HAP-1 (cell line): ENCODE measurements at regions not wholly inside any gene's neighbourhood (a gene's known extent, or its start where the extent isn't known, plus 50 kb on each side); places are given as distances from the start of the nearest gene placed in this dataset.

Experiments
- DNase-seq, 2 experiments: peaks; one replicate each; pipeline ENCODE4 v3.0.0-alpha.2; 2016 to 2020; ENCODE audit warnings: low spot score in 2 of 2
- H3K27me3 ChIP-seq: fragments of 250-450 bp; sonication (Bioruptor Pico); 2 replicates; pipeline ENCODE4 v1.5.1; 2020; ENCODE audit warnings: low read depth, mild to moderate bottlenecking, moderate library complexity
- H3K36me3 ChIP-seq: fragments of 250-450 bp; sonication (Bioruptor Pico); replicated peaks from 2 replicates; pipeline ENCODE4 v1.5.1; 2020; ENCODE audit warnings: mild to moderate bottlenecking
- H3K4me1 ChIP-seq: fragments of 250-450 bp; sonication (Bioruptor Pico); 2 replicates; pipeline ENCODE4 v1.5.1; 2020; ENCODE audit warnings: mild to moderate bottlenecking
- H3K4me3 ChIP-seq: fragments of 250-450 bp; sonication (Bioruptor Pico); 2 replicates; pipeline ENCODE4 v1.5.1; 2020; ENCODE audit warnings: mild to moderate bottlenecking, moderate library complexity
- H3K9me3 ChIP-seq: fragments of 250-450 bp; sonication (Bioruptor Pico); 2 replicates; pipeline ENCODE4 v1.5.1; 2020; ENCODE audit warnings: mild to moderate bottlenecking, moderate library complexity
- in situ Hi-C: fragments of 300-500 bp; cut with MboI; formaldehyde crosslinking; loops from 3 replicates; pipeline ENCODE4 v1.14.3; 2020; ENCODE audit warnings: low sequenced_read_pairs, inconsistent platforms, mixed read lengths

DNA sequence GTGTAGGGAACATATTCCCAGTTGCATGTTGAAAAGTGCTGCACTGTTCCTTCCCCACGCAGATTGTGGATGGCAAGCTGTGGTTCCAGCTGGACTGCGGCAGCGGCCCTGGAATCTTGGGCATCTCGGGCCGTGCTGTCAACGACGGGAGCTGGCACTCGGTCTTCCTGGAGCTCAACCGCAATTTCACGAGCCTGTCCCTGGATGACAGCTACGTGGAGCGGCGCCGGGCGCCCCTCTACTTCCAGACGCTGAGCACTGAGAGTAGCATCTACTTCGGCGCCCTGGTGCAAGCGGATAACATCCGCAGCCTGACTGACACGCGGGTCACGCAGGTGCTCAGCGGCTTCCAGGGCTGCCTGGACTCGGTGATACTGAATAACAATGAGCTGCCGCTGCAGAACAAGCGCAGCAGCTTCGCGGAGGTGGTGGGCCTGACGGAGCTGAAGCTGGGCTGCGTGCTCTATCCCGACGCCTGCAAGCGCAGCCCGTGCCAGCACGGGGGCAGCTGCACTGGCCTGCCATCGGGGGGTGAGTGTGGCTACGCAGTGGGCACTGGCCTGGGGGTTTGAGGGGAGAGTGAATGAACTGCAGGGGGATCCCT is 102.7 kb upstream of the MTNR1B start:
- Histone ChIP-seq H3K27me3 (no peaks in the 10 kb centered on the region), H3K9me3 (no peaks in the 10 kb centered on the region), H3K36me3 (no peaks in the 10 kb centered on the region), H3K4me3 (no peak overlapping the region), H3K4me1 (no peaks in the 10 kb centered on the region)
- DNase-seq: no peak
- in situ Hi-C loops: no loop called here

DNA sequence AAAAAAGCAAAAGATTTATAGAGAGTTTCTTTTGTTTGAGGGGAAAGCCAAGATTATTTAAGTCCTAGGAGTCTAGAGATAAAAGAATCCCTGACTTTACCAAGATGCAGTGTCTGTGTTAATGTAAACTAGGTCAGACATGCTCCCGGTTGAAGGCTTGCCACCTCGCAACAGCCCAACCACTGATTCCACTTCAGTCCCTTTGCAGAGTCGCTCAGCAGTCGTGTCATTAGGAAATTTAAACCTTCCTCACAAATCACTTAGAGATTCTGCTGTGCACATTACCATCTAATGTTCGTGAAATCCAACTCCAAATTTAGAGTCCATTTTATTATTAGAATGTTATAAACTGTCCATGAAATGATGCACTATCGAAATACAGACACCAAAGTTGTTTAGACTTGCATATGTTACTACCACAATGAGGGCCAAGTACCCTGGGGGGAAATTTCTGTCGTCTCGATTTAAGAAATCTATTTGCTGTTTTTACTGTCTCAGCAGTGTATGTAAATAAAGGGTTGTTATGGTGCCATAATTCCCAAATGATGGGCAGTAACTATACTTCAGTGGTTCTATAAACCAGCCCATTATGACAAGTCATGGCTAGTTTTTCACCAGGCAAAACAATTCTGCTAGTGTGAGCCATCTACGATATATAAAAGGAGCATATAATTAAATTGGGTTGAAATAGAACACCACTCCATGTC is 101.4 kb upstream of the MTNR1B start:
- in situ Hi-C loops: no loop called here
- H3K4me1 ChIP-seq: no peaks in the 10 kb centered on the region
- no peaks in the 10 kb centered on the region for H3K27me3 ChIP-seq
- no peaks in the 10 kb centered on the region for H3K9me3 ChIP-seq
- no peaks in the 10 kb centered on the region for H3K36me3 ChIP-seq
- no peak for DNase-seq
- no peak overlapping the region for H3K4me3 ChIP-seq

DNA sequence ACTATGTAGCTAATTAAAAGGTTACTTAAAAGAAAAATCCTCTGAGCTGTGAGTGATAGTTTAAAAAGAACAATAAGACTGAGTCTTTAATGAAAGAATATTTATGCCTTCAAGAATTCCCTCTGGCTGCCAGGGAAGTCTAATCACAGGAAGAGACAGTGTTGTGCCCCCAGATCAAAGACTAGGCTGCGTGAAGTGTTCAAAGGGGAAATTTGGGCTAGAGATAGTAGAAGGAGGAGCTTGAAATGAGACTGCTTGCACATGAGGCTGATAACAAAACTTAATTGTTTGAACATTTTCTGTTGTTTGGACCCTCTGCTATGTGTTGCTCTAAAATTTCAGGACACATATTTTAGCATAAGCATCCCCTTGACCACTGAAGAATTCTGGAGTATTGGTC is 99.7 kb upstream of the MTNR1B start:
- Histone ChIP-seq H3K4me1 (no peaks in the 10 kb centered on the region), H3K36me3 (no peaks in the 10 kb centered on the region), H3K9me3 (no peaks in the 10 kb centered on the region), H3K4me3 (no peak overlapping the region), H3K27me3 (no peaks in the 10 kb centered on the region)
- in situ Hi-C loops: no loop called here
- no peak for DNase-seq

DNA sequence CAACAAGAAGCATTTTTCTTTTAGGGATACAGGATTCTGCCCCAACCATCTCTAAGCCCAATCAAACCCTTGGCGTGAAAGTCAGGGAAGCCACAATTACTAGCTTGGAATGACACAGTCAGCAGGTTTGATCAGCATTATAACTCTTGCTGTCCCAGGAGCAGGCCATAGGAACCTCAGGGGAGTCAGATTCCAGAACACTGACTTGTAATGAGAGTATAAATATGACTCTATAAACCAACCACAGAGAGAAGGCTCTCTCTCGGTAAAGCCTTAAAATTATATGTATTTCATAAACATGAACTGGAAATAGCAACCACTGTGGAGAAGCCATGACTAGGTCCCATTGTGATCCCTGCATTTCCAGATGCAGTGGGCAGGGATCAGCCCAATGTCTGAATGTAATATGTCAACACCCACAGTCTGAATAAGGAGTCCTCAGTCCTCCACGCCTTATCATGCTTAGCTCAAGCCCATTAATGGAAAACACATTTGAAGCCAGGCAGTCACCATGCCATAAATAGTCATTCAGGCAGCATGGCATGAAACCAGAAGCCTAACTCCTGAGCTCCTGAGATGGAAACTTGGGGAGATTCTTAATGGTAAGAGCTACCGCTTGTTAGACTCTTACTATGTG is 99.1 kb upstream of the MTNR1B start:
- no peaks in the 10 kb centered on the region for H3K4me1 ChIP-seq
- no peaks in the 10 kb centered on the region for H3K36me3 ChIP-seq
- no peak for DNase-seq
- in situ Hi-C loops: no loop called here
- no peak overlapping the region for H3K4me3 ChIP-seq
- no peaks in the 10 kb centered on the region for H3K27me3 ChIP-seq
- H3K9me3 ChIP-seq: no peaks in the 10 kb centered on the region

DNA sequence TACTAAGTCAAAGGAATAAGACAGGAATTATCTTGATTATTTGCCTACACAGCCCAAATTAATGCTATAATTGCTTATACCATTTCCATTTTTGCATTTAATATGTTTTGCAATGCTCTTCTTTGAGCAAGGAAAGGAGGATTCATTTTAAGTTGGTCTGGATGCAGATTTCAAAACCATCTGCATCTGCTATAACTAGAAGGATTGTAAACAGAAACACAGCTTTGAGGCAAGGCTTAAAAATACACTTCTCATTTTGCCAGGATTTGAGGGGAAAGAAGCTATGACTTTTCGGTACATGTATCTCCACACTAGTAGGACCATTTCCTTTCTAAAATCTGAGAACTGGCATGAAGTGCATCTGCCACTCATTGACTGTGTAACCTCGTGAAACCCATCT is 95.9 kb upstream of the MTNR1B start:
- Histone ChIP-seq H3K4me3 (no peak overlapping the region), H3K36me3 (no peaks in the 10 kb centered on the region), H3K27me3 (no peaks in the 10 kb centered on the region; the same call in 1 of the 2 replicates), H3K4me1 (no peaks in the 10 kb centered on the region), H3K9me3 (no peaks in the 10 kb centered on the region)
- DNase-seq: no peak
- in situ Hi-C loops: no loop called here

DNA sequence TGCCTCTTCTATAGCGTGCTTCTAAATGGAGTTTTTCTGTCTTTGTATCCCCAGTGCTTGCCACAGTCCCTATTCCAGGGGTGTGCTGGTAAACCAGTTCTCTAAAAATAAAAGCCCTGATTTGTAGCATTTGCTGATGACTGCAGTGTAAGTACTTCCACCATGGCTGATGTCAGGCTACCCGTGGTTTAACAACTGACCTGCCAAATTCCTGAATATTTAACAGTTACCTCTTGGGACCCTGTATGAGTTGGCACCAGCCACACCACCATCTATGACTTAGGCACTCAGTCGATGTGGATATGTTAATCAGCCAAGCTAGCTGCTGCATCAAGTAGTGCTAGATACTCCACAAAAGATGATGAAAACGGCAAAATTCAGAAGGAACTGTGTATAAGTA is 94.0 kb upstream of the MTNR1B start:
- no peak for DNase-seq
- H3K4me3 ChIP-seq: no peak overlapping the region
- no peaks in the 10 kb centered on the region for H3K4me1 ChIP-seq
- H3K27me3 ChIP-seq: no peaks in the 10 kb centered on the region; the same call in 1 of the 2 replicates
- H3K9me3 ChIP-seq: no peaks in the 10 kb centered on the region
- H3K36me3 ChIP-seq: no peaks in the 10 kb centered on the region
- in situ Hi-C loops: no loop called here

DNA sequence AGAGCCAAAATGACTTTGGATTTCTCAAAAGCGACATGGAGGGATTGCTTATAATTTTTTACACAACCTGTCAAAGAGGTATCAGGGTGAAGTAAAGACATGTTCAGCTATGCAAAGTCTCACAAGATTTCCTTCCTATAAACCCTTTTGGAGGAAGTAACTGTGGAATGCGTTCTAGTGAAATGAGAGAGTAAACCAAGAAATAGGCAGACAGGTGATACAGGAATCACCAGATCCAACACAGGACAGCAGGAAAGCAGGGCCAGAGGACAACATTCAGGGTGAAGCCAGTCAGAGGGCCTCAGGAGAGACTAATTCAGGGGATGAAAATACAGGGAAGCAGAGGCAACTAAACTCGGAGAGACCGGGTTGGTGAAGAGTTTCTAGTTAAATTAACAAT is 90.4 kb upstream of the MTNR1B start:
- DNase-seq: no peak
- Histone ChIP-seq H3K4me1 (no peaks in the 10 kb centered on the region), H3K36me3 (no peaks in the 10 kb centered on the region), H3K9me3 (no peaks in the 10 kb centered on the region), H3K27me3 (no peaks in the 10 kb centered on the region; the same call in 1 of the 2 replicates), H3K4me3 (no peak overlapping the region)
- in situ Hi-C loops: no loop called here

DNA sequence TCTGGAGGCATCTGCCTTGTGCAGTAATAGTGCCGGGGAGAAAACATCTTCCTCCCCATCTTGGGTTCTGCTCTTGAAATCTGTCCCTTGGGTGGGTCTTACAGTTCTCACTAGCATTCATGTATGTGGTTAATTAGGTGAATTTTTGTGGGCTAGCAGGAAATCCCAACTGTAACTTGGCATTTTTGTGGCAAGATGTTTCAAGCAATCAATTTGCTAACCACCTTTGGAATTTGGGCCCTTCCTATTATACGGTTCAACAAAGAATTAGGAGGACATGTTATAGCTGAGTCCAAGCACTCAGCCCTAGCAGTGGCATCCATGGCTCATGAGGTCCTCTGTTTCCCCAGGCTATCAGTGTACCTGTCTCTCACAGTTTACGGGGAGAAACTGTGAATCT is 89.1 kb upstream of the MTNR1B start:
- H3K4me3 ChIP-seq: no peak overlapping the region
- no peaks in the 10 kb centered on the region; the same call in 1 of the 2 replicates for H3K27me3 ChIP-seq
- in situ Hi-C loops: no loop called here
- H3K4me1 ChIP-seq: no peaks in the 10 kb centered on the region
- DNase-seq: no peak
- no peaks in the 10 kb centered on the region for H3K9me3 ChIP-seq
- H3K36me3 ChIP-seq: no peaks in the 10 kb centered on the region

DNA sequence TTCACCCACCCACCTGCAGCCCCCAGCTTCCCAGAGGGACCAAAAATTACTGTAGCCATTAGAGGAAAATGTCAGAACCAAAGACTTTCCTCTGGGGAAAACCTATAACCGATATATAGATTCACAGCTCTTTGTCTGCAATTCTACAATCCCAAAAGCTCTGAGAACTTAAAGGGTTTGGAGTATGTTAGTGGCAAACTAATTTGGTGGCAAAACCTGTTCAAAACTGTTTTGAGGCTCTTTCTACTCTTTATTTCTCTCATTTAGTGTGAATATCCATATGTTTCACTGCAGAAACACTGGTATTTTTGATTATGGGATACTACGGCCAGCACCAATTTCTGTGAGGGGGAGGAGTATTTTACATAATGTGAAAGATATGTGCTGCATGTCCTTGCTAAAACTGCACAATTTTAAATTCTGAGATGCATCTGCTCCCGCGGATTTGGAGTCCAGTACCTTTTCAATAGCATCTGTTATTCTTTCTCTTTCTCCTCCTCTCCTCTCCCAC is 87.5 kb upstream of the MTNR1B start:
- in situ Hi-C loops: no loop called here
- H3K27me3 ChIP-seq: no peaks in the 10 kb centered on the region; the same call in 1 of the 2 replicates
- H3K4me3 ChIP-seq: no peak overlapping the region
- H3K4me1 ChIP-seq: no peaks in the 10 kb centered on the region
- no peak for DNase-seq
- no peaks in the 10 kb centered on the region for H3K9me3 ChIP-seq
- H3K36me3 ChIP-seq: no peaks in the 10 kb centered on the region

DNA sequence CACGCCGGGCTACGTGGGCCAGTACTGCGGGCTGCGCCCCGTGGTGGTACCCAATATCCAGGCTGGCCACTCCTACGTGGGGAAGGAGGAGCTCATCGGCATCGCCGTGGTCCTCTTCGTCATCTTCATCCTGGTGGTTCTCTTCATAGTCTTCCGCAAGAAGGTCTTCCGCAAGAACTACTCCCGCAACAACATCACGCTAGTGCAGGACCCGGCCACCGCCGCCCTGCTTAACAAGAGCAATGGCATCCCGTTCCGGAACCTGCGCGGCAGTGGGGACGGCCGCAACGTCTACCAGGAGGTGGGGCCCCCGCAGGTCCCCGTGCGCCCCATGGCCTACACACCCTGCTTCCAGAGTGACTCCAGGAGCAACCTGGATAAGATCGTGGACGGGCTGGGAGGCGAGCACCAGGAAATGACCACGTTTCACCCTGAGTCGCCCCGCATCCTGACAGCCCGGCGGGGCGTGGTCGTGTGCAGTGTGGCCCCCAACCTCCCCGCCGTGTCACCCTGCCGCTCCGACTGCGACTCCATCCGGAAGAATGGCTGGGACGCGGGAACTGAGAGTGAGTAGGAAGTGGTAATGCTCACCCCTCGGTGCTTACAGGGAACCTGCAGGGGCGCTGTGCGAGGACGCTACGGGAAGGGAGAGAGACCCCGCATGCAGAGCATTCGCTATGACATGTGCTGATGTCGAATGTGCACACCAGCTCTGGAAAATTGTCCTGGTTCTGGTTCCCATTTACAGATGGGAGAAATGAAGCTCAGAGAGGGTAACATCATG is 86.4 kb upstream of the MTNR1B start:
- Histone ChIP-seq H3K9me3 (no peaks in the 10 kb centered on the region), H3K4me1 (no peaks in the 10 kb centered on the region), H3K36me3 (no peaks in the 10 kb centered on the region), H3K4me3 (no peak overlapping the region), H3K27me3 (no peaks in the 10 kb centered on the region; the same call in 1 of the 2 replicates)
- in situ Hi-C loops: no loop called here
- DNase-seq: no peak

DNA sequence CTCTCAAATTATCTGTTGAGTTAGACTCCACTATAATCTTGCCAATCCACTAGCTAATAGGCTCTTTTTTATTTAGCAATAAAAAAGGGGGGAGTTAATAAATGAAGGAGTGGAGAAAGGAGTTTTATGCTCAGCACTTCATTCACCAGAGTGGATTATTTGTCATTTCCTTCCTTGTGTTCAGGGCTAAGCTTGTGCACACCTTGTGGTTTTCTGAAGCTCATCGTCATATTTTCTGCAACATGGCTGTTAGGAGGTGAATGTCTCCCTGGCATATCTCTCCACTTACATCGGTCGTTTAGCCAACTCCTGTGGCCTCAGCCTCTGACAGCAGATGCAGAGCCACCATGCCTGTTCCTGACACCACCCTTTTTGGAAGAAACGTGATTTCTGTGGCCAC is 83.9 kb upstream of the MTNR1B start:
- Histone ChIP-seq H3K27me3 (no peaks in the 10 kb centered on the region), H3K36me3 (no peaks in the 10 kb centered on the region), H3K4me1 (no peaks in the 10 kb centered on the region), H3K9me3 (no peaks in the 10 kb centered on the region), H3K4me3 (no peak overlapping the region)
- DNase-seq: no peak
- in situ Hi-C loops: no loop called here

DNA sequence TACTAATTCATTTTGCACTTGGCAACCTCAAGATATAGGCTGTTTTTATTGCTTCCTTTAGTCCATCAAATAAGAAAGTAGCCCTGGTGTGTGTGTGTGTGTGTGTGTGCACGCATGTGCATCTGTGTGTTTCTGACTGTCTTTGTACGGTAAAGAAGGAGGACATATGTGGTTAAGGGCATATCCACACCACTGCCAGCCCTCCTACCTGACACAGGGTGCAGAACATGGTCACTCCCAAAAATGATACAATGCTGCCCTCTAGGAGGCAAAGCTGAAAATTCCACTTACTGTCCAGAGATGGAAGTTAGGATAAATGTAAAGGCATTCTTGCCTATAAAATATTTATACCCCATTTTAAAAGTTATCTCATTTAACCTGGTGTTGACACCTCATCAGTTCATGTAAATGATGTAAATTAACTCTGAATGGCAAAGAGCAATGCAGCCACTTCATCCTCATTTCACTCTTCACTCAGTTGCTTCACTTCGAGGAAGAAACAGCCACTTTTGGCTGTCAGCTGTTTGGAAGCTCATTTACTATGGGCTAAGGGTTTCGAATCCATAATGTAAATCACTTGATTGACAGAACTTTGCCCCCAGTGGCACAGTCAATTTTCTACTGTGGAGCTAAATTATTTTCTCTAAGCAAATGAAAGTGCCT is 83.1 kb upstream of the MTNR1B start:
- H3K36me3 ChIP-seq: no peaks in the 10 kb centered on the region
- H3K4me3 ChIP-seq: no peak overlapping the region
- H3K9me3 ChIP-seq: no peaks in the 10 kb centered on the region
- DNase-seq: peak; percentile 43 to 69
- no peaks in the 10 kb centered on the region for H3K4me1 ChIP-seq
- in situ Hi-C loops: no loop called here
- H3K27me3 ChIP-seq: no peaks in the 10 kb centered on the region

DNA sequence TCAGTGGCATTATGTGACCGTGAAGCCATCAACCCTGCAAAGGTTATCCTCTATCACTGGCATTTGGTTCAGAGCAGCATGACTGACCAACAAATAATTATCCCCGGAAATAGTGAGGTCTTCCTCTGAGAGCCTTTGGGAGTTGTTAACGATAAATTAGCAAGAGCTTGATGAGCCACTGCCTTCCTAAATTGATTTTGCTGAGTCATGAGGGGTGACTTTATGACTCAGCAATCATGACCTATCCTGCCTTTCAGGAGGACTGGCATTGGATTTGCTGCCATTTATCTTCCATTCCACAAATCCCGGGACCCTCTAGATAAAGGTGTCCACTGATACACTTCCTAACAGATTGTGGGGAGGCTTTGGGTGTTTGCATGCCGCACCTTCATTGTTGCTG is 80.8 kb upstream of the MTNR1B start:
- H3K9me3 ChIP-seq: no peaks in the 10 kb centered on the region
- no peaks in the 10 kb centered on the region for H3K27me3 ChIP-seq
- DNase-seq: no peak
- in situ Hi-C loops: no loop called here
- no peaks in the 10 kb centered on the region for H3K36me3 ChIP-seq
- no peak overlapping the region for H3K4me3 ChIP-seq
- no peaks in the 10 kb centered on the region; the same call in 1 of the 2 replicates for H3K4me1 ChIP-seq
